GM19467 (cell line): ENCODE measurements at regions not wholly inside any gene's neighbourhood (a gene's known extent, or its start where the extent isn't known, plus 50 kb on each side); places are given as distances from the start of the nearest gene placed in this dataset.

ENCODE experiments used
- ATAC-seq: cut with Tn5 transposase; IDR thresholded peaks from one replicate; pipeline ENCODE4 v1.9.1; 2021; ENCODE audit warnings: mild to moderate bottlenecking, moderate library complexity; ENCODE audit not compliant: unreplicated experiment

- no peak for ATAC-seq
These were observed 423.6 kb upstream of the CDH11 start for GRCh38 chr16:65545413-65545956.

DNA sequence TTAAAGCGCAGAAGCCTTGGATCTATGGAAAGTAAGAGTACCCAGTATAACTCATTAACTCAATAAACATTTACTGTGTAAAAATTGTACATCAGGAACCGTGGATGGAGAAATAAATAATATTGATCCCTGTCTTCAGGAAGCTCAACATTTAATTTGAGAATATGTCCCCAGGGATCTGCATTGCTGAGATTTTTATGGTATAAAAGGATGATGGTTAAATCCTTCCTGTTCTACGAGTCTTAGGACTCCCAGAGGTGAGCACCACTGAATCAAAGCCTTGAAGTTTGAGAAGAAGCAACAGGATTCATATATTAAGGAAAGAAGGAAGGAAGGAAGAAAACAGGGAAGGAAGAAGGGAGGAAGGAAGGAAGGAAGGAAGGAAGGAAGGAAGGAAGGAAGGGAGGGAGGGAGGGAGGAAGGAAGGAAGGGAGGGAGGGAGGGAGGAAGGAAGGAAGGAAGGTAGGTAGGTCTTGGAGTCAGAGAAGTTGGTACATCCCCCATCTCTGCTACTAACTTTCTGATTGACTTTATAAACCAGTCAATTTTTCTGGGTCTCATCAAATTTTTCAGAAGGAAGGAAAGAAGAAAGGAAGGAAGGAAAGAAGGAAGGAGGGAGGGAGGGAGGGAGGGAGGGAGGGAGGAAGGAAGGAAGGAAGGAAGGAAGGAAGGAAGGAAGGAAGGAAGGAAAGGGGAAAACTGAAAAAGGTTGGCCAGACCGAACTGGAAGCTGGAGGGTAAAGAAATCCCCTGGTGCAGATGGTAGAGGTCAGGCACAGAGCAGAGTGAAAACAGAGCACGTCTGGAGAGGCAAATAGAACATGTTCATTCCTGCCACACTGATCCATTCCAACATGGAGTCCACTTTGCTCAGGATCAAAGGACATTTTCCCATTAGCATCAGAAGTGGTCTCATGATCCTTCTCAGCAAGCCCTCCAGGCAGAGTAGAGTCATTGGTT is 422.2 kb upstream of the CDH11 start:
- no peak for ATAC-seq

DNA sequence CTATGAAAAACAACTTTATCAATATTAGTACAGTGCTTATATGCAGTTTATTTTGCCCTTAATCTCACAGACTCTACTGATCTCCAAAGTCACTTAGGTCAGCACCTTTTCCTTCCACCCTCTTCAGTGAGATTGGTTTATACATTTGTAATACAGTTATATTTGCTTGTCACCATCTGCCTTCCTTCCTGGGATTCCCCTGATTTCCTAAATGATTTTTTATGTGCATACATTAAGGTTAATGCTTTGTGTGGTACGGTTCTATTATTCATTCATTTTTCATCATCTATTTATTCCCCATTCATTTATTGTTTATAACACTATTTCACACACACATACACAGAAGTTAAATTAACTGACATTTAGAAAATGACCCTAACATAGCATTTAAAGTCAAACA is 419.8 kb upstream of the CDH11 start:
- ATAC-seq: no peak

- no peak for ATAC-seq
These were observed 419.0 kb upstream of the CDH11 start for GRCh38 chr16:65540901-65541300.

- no peak for ATAC-seq
These were observed 417.1 kb upstream of the CDH11 start for GRCh38 chr16:65538976-65539375.

GRCh38 chr16:65537336-65537735 is 415.5 kb upstream of the CDH11 start:
- ATAC-seq: no peak

GRCh38 chr16:65534121-65534528 is 412.3 kb upstream of the CDH11 start:
- ATAC-seq: no peak

GRCh38 chr16:65532846-65533245 is 411.0 kb upstream of the CDH11 start:
- ATAC-seq: no peak

GRCh38 chr16:65532258-65532657 is 410.4 kb upstream of the CDH11 start:
- ATAC-seq: no peak

GRCh38 chr16:65531475-65531874 is 409.6 kb upstream of the CDH11 start:
- ATAC-seq: no peak

DNA sequence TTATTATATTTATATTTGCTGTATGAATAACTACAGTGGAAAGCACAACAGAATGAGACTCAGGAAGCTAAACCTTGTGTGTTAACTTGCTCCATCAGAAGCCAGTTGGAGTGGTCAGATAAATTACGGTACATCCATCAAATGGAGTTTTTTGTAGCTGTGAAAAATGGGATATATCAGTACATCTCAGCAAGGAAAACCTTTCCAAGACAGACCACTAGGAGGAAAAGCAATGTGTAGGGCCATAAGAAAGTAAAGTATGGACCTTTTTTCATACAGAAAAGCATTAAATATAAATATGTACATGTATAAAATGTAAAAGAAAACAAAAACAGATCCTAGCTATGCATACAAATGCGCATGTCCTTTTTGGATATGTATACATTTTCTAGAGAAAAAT is 403.8 kb upstream of the CDH11 start:
- no peak for ATAC-seq

DNA sequence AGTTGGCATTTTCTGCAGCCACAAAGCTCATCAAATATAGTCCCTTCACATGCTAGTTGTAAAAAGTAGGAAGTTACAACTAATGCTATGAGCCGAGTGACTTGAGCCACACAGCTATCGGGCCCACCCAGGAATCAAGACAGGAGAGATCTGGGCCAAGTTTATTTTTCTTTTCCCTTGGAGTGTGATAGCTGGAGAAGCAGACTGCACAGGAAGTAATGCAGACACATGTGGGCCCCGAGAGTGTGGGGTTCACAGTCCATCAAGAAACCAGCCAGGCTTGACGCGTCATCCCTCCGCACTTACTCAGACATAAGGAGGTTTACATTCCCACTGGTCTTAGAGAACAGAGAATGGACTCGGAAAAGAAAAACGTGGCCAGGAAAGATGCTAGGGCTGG is 403.1 kb upstream of the CDH11 start:
- no peak for ATAC-seq

- no peak for ATAC-seq
These were observed 402.4 kb upstream of the CDH11 start for GRCh38 chr16:65524231-65524630.

DNA sequence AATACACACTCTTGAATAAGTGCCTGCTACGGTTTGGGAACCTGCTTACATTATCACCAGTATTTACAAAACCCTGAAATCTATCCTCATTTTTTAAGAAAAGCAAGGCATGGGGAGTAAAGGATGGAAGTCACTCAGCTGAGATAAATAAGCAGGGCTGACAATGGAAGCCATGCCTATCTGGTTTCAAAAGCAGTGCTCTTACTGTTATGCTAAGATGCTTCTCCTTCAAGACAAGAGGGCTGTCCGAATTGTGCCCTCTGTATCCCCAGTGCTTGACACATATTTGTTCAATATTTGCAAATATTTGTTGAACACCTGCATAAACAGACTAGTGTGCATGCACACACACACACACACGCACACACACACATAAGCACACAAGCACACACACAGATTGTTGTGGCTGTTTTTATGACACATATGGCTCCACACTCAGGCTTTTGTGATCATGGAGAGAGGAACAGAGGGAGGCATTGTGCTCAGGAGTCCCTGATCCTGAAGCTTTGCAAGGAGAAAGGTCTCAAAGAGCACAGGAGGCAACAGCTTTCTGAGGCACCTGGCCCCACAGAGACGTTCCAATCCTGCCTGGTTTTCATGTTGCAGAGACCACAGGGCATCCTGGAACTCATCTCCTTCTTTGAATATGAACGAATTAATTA is 401.6 kb upstream of the CDH11 start:
- ATAC-seq: no peak

DNA sequence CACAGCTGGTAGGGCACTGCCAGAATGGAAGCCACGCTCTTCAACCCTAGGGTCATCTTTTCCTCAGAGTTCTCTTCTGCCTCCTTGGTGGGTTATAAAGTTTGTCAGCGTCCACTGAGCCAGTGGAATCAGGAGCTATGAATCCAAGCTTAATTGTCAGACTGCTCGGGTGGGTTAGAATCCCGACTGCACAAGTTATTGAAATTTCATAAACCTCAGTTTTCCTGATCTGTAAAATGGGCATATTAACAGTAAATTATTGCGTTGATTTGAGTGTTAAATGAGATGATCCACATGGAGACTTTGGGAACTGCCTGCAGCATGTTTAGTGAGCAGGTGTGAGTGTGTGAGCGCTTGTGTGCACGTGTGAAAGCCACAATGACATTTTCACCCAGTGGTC is 400.5 kb upstream of the CDH11 start:
- ATAC-seq: no peak

DNA sequence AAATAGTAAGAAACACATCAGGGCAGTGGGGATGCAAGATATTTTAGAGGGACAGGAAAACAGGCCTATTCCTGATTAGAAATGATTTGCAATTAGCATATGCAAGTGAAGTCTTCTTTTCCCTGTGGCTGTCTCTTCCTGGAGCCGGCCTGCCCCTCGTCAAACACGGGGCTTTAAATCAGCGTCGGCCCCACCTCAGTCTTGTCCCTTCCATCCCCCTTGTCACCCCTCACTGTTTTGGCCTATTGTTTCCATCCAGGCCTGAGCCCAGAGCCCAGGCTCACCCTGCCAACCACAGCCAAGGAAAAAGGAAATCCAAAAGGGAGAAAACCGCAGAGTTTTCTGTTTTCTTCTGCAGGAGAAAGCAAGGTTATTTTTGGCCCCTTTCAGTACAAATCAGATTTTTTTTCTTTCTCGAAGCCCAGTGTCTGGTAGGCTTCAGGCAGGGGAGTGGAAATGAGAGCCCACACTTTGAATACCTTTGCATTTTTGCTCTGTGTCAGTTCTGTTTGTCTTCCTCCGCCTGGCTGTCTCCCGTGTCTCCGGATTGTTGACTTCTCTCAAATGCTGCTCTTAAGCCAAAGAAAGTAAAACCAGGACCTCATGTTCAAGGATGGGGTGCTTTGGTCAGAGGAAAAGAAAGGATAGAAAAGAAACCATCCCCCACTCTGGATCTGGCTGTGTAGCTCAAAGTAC is 399.9 kb upstream of the CDH11 start:
- ATAC-seq: no peak

GRCh38 chr16:65519402-65519801 is 397.5 kb upstream of the CDH11 start:
- ATAC-seq: no peak

GRCh38 chr16:65515193-65515592 is 393.3 kb upstream of the CDH11 start:
- no peak for ATAC-seq

DNA sequence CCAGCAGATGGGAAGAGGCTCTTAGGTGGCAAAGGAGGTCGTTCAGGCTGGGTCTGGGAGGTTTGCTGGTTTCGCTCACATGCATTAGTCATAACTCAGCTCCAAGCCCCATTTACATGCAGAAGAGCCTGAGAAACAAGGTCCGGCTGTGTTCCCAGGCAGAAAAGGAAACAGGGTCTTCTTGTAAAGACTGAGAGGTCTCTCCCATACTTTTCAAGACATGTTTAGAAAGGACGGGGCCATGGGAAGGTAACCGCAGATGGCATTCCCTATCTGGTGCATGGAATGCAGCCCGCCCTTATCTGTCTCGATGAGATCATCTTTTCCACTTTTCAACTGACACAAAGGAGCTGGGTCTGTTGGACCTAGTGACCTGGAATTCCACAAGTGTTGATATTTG is 389.0 kb upstream of the CDH11 start:
- no peak for ATAC-seq

DNA sequence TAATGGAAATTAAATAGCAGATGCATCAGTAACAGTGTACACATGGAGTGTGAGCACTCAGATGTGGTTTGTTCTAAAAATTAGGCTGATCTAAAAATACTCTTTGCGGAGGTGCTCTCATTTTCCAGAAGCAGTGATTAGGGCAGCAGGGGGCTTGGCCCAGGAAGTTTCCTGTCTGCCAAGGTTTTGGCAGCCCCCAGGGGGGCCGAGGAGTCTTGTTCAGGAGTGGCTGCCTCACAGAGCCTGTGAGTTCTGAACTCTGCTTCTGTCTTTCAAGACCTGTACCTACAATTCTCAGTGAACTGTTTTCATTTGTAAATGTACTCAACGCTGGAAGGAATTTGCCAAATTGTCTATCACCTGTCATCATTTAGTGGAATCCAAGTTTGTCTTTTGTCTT is 388.4 kb upstream of the CDH11 start:
- ATAC-seq: no peak

- no peak for ATAC-seq
These were observed 387.3 kb upstream of the CDH11 start for GRCh38 chr16:65509172-65509571.
